Activated CD4-positive, alpha-beta memory T cell treated with anti-CD3 and anti-CD28 coated beads for 36 hours (primary cell): ENCODE measurements at regions not wholly inside any gene's neighbourhood (a gene's known extent, or its start where the extent isn't known, plus 50 kb on each side); places are given as distances from the start of the nearest gene placed in this dataset.

Source experiments
- CTCF ChIA-PET: fragments of 350-600 bp; sonication (Branson Sonifier 250); formaldehyde crosslinking; loops from one replicate; lab custom pipeline; 2021; ENCODE audit warnings: antibody characterized with exemption, inconsistent platforms; lab: Charles Lee
- POLR2A ChIA-PET: fragments of 350-600 bp; sonication (Branson Sonifier 250); formaldehyde crosslinking; loops from one replicate; lab custom pipeline; 2021; ENCODE audit warnings: antibody characterized with exemption; lab: Charles Lee
- DNase-seq: peaks from one replicate; pipeline ENCODE4 v3.0.0-alpha.2; 2020
- H3K27ac Mint-ChIP-seq: one replicate; pipeline ENCODE4 v1.8.0; 2021; ENCODE audit warnings: mixed read lengths
- H3K27me3 Mint-ChIP-seq: one replicate; pipeline ENCODE4 v1.8.0; 2021; ENCODE audit warnings: mixed read lengths
- H3K36me3 Mint-ChIP-seq: one replicate; pipeline ENCODE4 v1.8.0; 2021; ENCODE audit warnings: mixed read lengths
- H3K4me1 Mint-ChIP-seq: one replicate; pipeline ENCODE4 v1.8.0; 2021; ENCODE audit warnings: low read depth, mixed read lengths
- H3K4me3 Mint-ChIP-seq: one replicate; pipeline ENCODE4 v1.8.0; 2021; ENCODE audit warnings: mild to moderate bottlenecking, mixed read lengths
- H3K9me3 Mint-ChIP-seq: one replicate; pipeline ENCODE4 v1.8.0; 2021; ENCODE audit warnings: mixed read lengths
- intact Hi-C: fragments of 100-400 bp; cut with micrococcal nuclease; formaldehyde crosslinking; loops from one replicate; pipeline ENCODE4 v1.15.1; 2023

- no peak for DNase-seq
- intact Hi-C loops: no loop called here
- no peaks in the 10 kb centered on the region for H3K27me3 Mint-ChIP-seq
- H3K4me1 Mint-ChIP-seq: no peaks in the 10 kb centered on the region
- no peaks in the 10 kb centered on the region for H3K36me3 Mint-ChIP-seq
- peaks cover 6% of the 10 kb centered on the region for H3K9me3 Mint-ChIP-seq
- ChIA-PET POLR2A (no interaction called here), CTCF (no interaction called here)
- no peak overlapping the region for H3K27ac Mint-ChIP-seq
- no peak overlapping the region for H3K4me3 Mint-ChIP-seq
Observed at GRCh38 chr4:132026166-132026565, 1122.9 kb upstream of the PCDH10 start.

DNA sequence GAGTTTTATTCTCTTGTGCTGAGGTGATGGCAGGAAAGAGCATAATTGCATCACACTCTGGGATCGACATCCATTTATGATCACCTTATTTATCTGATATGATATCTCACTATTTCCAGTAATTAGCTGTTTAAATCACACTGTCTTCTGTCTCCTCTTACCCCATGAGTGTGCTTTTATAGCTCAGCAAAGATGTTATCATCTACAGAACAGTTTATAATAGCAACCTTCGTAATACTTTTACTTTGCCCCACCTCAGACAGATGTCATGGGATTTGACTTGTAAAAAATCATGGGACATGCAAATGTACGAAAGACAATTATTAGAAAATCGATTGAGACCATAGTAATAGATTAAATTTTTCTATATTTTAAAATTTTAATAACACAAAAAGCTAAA lies 1122.3 kb upstream of the PCDH10 start:
- POLR2A ChIA-PET: no interaction called here
- Mint-ChIP-seq H3K27me3 (no peaks in the 10 kb centered on the region), H3K36me3 (no peaks in the 10 kb centered on the region), H3K9me3 (peaks cover 6% of the 10 kb centered on the region), H3K4me1 (no peaks in the 10 kb centered on the region), H3K4me3 (no peak overlapping the region), H3K27ac (no peak overlapping the region)
- no peak for DNase-seq
- intact Hi-C loops: no loop called here
- CTCF ChIA-PET: no interaction called here

- Mint-ChIP-seq H3K4me3 (no peak overlapping the region), H3K36me3 (no peaks in the 10 kb centered on the region), H3K4me1 (no peaks in the 10 kb centered on the region), H3K9me3 (peaks cover 16% of the 10 kb centered on the region), H3K27me3 (no peaks in the 10 kb centered on the region), H3K27ac (no peak overlapping the region)
- intact Hi-C loops: no loop called here
- ChIA-PET POLR2A (no interaction called here), CTCF (no interaction called here)
- DNase-seq: no peak
Observed at GRCh38 chr4:132056496-132056895, 1092.6 kb upstream of the PCDH10 start.

DNA sequence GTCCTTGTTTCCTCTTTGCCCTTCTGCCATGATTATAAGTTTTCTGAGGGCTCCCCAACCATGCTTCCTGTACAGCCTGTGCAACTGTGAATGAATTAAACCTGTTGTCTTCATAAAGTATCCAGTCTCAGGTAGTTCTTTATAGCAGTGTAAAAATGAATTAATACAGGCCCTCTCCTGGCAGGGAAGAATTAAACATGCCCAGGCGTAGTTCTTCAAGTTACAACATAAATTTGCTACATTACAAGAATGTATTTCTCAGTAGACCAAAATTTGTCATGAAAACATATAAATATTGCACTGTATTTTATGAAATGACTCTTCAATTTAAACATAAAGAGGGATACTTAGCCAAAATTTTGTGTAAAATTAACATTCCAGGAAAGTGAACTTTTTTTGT lies 1089.9 kb upstream of the PCDH10 start:
- H3K36me3 Mint-ChIP-seq: no peaks in the 10 kb centered on the region
- no peaks in the 10 kb centered on the region for H3K4me1 Mint-ChIP-seq
- ChIA-PET POLR2A (no interaction called here), CTCF (no interaction called here)
- no peak for DNase-seq
- peaks cover 22% of the 10 kb centered on the region for H3K9me3 Mint-ChIP-seq
- no peak overlapping the region for H3K4me3 Mint-ChIP-seq
- H3K27me3 Mint-ChIP-seq: no peaks in the 10 kb centered on the region
- intact Hi-C loops: no loop called here
- no peak overlapping the region for H3K27ac Mint-ChIP-seq

GRCh38 chr4:132062611-132063239 lies 1086.4 kb upstream of the PCDH10 start:
- Mint-ChIP-seq H3K27ac (no peak overlapping the region), H3K27me3 (no peaks in the 10 kb centered on the region), H3K4me1 (no peaks in the 10 kb centered on the region), H3K36me3 (no peaks in the 10 kb centered on the region), H3K9me3 (peaks cover 13% of the 10 kb centered on the region), H3K4me3 (no peak overlapping the region)
- CTCF ChIA-PET: no interaction called here
- POLR2A ChIA-PET: no interaction called here
- intact Hi-C loops: no loop called here
- DNase-seq: no peak

- H3K9me3 Mint-ChIP-seq: peaks cover 9% of the 10 kb centered on the region
- no peaks in the 10 kb centered on the region for H3K27me3 Mint-ChIP-seq
- intact Hi-C loops: no loop called here
- DNase-seq: no peak
- no peak overlapping the region for H3K4me3 Mint-ChIP-seq
- H3K36me3 Mint-ChIP-seq: no peaks in the 10 kb centered on the region
- ChIA-PET CTCF (no interaction called here), POLR2A (no interaction called here)
- H3K4me1 Mint-ChIP-seq: no peaks in the 10 kb centered on the region
- no peak overlapping the region for H3K27ac Mint-ChIP-seq
Observed at GRCh38 chr4:132063829-132064228, 1085.3 kb upstream of the PCDH10 start.

GRCh38 chr4:132065940-132066495 lies 1083.1 kb upstream of the PCDH10 start:
- Mint-ChIP-seq H3K4me1 (no peaks in the 10 kb centered on the region), H3K4me3 (no peak overlapping the region), H3K27me3 (no peaks in the 10 kb centered on the region), H3K27ac (no peak overlapping the region), H3K36me3 (no peaks in the 10 kb centered on the region), H3K9me3 (peaks cover 7% of the 10 kb centered on the region)
- POLR2A ChIA-PET: no interaction called here
- no peak for DNase-seq
- intact Hi-C loops: no loop called here
- CTCF ChIA-PET: interaction anchor here (0.6 kb wide), 1 partner anchor 587 kb away, joined by 4 read pairs; no protein-coding TSS in a partner anchor

DNA sequence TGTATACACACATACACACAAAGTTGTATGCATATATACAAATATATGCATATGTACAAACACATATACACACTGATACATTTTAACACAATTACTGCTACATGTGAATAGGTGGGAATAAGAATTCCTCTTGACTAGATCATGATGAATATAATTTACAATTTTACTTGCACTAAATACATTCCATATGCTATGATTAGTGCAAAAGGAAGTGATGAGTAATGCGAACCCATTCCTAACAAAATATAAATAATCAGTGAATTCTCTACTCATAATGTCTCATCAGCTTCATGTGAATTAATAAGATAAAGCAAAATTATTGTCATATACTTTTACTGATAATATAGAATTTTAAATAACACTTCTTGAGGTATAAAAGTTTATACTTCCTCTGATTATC lies 1077.3 kb upstream of the PCDH10 start:
- POLR2A ChIA-PET: no interaction called here
- Mint-ChIP-seq H3K27ac (no peak overlapping the region), H3K36me3 (no peaks in the 10 kb centered on the region), H3K27me3 (no peaks in the 10 kb centered on the region), H3K4me3 (no peak overlapping the region), H3K4me1 (no peaks in the 10 kb centered on the region), H3K9me3 (peaks cover 2% of the 10 kb centered on the region)
- intact Hi-C loops: no loop called here
- DNase-seq: no peak
- CTCF ChIA-PET: no interaction called here

DNA sequence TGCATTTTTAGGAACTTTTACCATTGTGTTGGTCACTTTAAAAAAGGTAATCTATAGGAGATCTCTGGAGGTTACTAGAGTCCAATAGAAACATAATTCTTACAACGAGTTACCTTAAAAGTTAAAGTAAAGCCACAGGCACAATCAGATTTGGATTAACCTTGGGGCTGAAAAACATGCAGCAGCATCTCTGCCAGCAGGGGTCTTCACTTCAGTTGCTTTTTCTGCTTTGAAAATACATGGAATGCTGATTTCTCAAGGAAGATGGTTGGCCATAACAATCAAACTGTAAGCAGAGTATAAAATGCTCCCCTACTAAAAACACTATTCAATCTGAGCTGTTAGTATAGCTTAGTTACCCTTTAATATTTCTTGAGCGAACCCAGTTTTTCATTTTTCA lies 1072.3 kb upstream of the PCDH10 start:
- H3K4me1 Mint-ChIP-seq: no peaks in the 10 kb centered on the region
- no peak overlapping the region for H3K4me3 Mint-ChIP-seq
- ChIA-PET POLR2A (no interaction called here), CTCF (no interaction called here)
- no peaks in the 10 kb centered on the region for H3K27me3 Mint-ChIP-seq
- H3K36me3 Mint-ChIP-seq: no peaks in the 10 kb centered on the region
- H3K9me3 Mint-ChIP-seq: peaks cover 10% of the 10 kb centered on the region
- DNase-seq: no peak
- intact Hi-C loops: no loop called here
- H3K27ac Mint-ChIP-seq: no peak overlapping the region

GRCh38 chr4:132085105-132085504 lies 1064.0 kb upstream of the PCDH10 start:
- no peak overlapping the region for H3K4me3 Mint-ChIP-seq
- H3K9me3 Mint-ChIP-seq: peaks cover 8% of the 10 kb centered on the region

DNA sequence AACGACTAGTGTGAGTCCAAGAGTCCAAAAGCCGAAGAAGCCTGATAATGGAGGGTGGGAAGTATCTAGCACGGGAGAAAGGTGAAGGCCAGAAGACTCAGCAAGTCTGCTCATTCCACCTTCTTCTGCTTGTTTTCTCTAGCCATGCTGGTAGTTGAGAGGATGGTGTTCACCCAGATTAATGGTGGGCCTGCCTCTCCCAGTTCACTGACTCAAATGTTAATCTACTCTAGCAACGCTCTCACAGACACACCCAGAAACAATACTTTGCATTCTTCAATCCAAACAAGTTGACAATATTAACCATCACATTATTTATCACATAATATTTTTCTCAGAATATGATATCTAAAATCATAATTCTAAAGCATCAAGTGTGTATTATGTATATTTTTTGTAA lies 1055.1 kb upstream of the PCDH10 start:
- intact Hi-C loops: no loop called here
- ChIA-PET POLR2A (no interaction called here), CTCF (no interaction called here)
- no peak overlapping the region for H3K4me3 Mint-ChIP-seq
- H3K4me1 Mint-ChIP-seq: no peaks in the 10 kb centered on the region
- no peak for DNase-seq
- H3K27ac Mint-ChIP-seq: no peak overlapping the region
- H3K36me3 Mint-ChIP-seq: no peaks in the 10 kb centered on the region
- no peaks in the 10 kb centered on the region for H3K27me3 Mint-ChIP-seq
- peaks cover 16% of the 10 kb centered on the region for H3K9me3 Mint-ChIP-seq

More at GRCh38 chr4:132085105-132085504, 1064.0 kb upstream of the PCDH10 start:
- ChIA-PET CTCF (no interaction called here), POLR2A (no interaction called here)
- Mint-ChIP-seq H3K27me3 (no peaks in the 10 kb centered on the region), H3K36me3 (no peaks in the 10 kb centered on the region), H3K27ac (no peak overlapping the region), H3K4me1 (no peaks in the 10 kb centered on the region)
- intact Hi-C loops: no loop called here
- no peak for DNase-seq

DNA sequence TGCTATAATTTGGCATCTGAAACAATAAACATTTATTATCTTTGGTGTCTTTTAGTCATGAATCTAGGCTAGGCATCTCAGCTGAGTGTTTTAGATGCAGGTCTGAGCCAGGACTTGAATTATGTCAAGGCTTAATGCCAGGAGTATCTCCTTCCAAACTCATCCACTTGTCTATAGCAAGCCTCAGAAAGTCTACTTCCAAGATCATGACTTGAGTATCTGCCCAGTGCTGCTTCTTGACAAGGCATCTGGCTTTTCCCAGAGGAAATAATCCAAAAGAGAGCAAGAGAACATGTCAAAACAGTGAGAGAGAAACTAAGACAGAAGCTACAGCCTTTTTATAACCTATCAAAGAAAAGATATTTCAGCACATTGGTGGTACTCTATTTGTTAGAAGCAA lies 1052.1 kb upstream of the PCDH10 start:
- Mint-ChIP-seq H3K36me3 (no peaks in the 10 kb centered on the region), H3K4me1 (no peaks in the 10 kb centered on the region), H3K27ac (no peak overlapping the region), H3K4me3 (no peak overlapping the region), H3K9me3 (peaks cover 9% of the 10 kb centered on the region), H3K27me3 (no peaks in the 10 kb centered on the region)
- POLR2A ChIA-PET: no interaction called here
- DNase-seq: no peak
- CTCF ChIA-PET: no interaction called here
- intact Hi-C loops: no loop called here

GRCh38 chr4:132101526-132101925 lies 1047.6 kb upstream of the PCDH10 start:
- no peaks in the 10 kb centered on the region for H3K36me3 Mint-ChIP-seq
- DNase-seq: no peak
- no peaks in the 10 kb centered on the region for H3K4me1 Mint-ChIP-seq
- no peak overlapping the region for H3K27ac Mint-ChIP-seq
- ChIA-PET CTCF (no interaction called here), POLR2A (no interaction called here)
- intact Hi-C loops: no loop called here
- H3K27me3 Mint-ChIP-seq: no peaks in the 10 kb centered on the region
- H3K9me3 Mint-ChIP-seq: peaks cover 10% of the 10 kb centered on the region
- no peak overlapping the region for H3K4me3 Mint-ChIP-seq
